ENCODE measurements at regions not wholly inside any gene's neighbourhood (a gene's known extent, or its start where the extent isn't known, plus 50 kb on each side); places are given as distances from the start of the nearest gene placed in this dataset.
"Not testable (repeated sequence)": the region's sequence is repeated elsewhere in the genome, so short reads cannot be mapped to it uniquely, and the experiment has no call there.

- no peak for TF ChIP-seq CTCF (IDR thresholded peaks at IDR 0.05; ENCODE audit: low read depth, low read length)
Measured at GRCh38 chr2:167637741-167638140, 609.7 kb downstream of the STK39 start.

GRCh38 chr2:167632271-167632670, 615.1 kb downstream of the STK39 start:
- H3K4me3 ChIP-seq (ENCODE audit: low read depth, low read length), result not testable (repeated sequence)

More at GRCh38 chr2:167637741-167638140, 609.7 kb downstream of the STK39 start:
- H3K4me3 ChIP-seq (ENCODE audit: low read depth, low read length), result no peak overlapping the region

- TF ChIP-seq CTCF (IDR thresholded peaks at IDR 0.05; ENCODE audit: low read depth, low read length), result no peak
- H3K4me3 ChIP-seq (ENCODE audit: low read depth, low read length), result no peak overlapping the region
Measured at GRCh38 chr2:167626961-167627360, 620.4 kb downstream of the STK39 start.

- no peak overlapping the region for H3K4me3 ChIP-seq (ENCODE audit: low read depth, low read length)
- TF ChIP-seq CTCF (IDR thresholded peaks at IDR 0.05; ENCODE audit: low read depth, low read length), result no peak
Measured at GRCh38 chr2:167626301-167626700, 621.1 kb downstream of the STK39 start.

- TF ChIP-seq CTCF (IDR thresholded peaks at IDR 0.05; ENCODE audit: low read depth, low read length), result no peak
- H3K4me3 ChIP-seq (ENCODE audit: low read depth, low read length), result no peak overlapping the region
Measured at GRCh38 chr2:167616997-167617396, 630.4 kb downstream of the STK39 start.

- no peak overlapping the region for H3K4me3 ChIP-seq (ENCODE audit: low read depth, low read length)
- TF ChIP-seq CTCF (IDR thresholded peaks at IDR 0.05; ENCODE audit: low read depth, low read length), result no peak
Measured at GRCh38 chr2:167613471-167613870, 633.9 kb downstream of the STK39 start.

GRCh38 chr2:167608487-167608886, 638.9 kb downstream of the STK39 start:
- TF ChIP-seq CTCF (IDR thresholded peaks at IDR 0.05; ENCODE audit: low read depth, low read length), result no peak
- no peak overlapping the region for H3K4me3 ChIP-seq (ENCODE audit: low read depth, low read length)

GRCh38 chr2:167607731-167608130, 639.7 kb downstream of the STK39 start:
- no peak for TF ChIP-seq CTCF (IDR thresholded peaks at IDR 0.05; ENCODE audit: low read depth, low read length)
- H3K4me3 ChIP-seq (ENCODE audit: low read depth, low read length), result no peak overlapping the region

Data from WI38 (cell line).